Astrocyte of the spinal cord (primary cell): ENCODE measurements at regions not wholly inside any gene's neighbourhood (a gene's known extent, or its start where the extent isn't known, plus 50 kb on each side); places are given as distances from the start of the nearest gene placed in this dataset.

ENCODE experiments used
- DNase-seq: peaks from one replicate; pipeline ENCODE4 v3.0.0; 2011; ENCODE audit warnings: low read depth, low spot score
- H3K4me3 ChIP-seq: 2 replicates; pipeline ENCODE4 v1.5.1; 2011; ENCODE audit warnings: low read depth, mild to moderate bottlenecking, low read length, moderate library complexity
- CTCF ChIP-seq: IDR thresholded peaks from 2 replicates; pipeline ENCODE4 v1.5.1; 2012; ENCODE audit warnings: low read depth, mild to moderate bottlenecking, low read length, inconsistent platforms
- in situ Hi-C: cut with HindIII; loops from 2 replicates; pipeline ENCODE4 v1.10.0; 2017; ENCODE audit warnings: low sequenced_read_pairs

- no peak for TF ChIP-seq CTCF
- H3K4me3 ChIP-seq, result no peak overlapping the region
- in situ Hi-C loops, result no loop called here
- no peak for DNase-seq
These were observed 367.2 kb downstream of the TMEM232 start for GRCh38 chr5:110359221-110359620.

- TF ChIP-seq CTCF, result no peak
- DNase-seq, result peak; percentile 82
- H3K4me3 ChIP-seq, result no peak overlapping the region
- in situ Hi-C loops, result no loop called here
These were observed 365.0 kb downstream of the TMEM232 start for GRCh38 chr5:110361471-110361870.

GRCh38 chr5:110362261-110362660 lies 364.2 kb downstream of the TMEM232 start:
- no peak for DNase-seq
- H3K4me3 ChIP-seq, result no peak overlapping the region
- no peak for TF ChIP-seq CTCF
- in situ Hi-C loops, result no loop called here

- in situ Hi-C loops, result no loop called here
- H3K4me3 ChIP-seq, result no peak overlapping the region
- DNase-seq, result no peak
- TF ChIP-seq CTCF, result no peak
These were observed 359.8 kb downstream of the TMEM232 start for GRCh38 chr5:110366716-110367115.
